Thyroid gland (tissue), 4 donors: ENCODE measurements at regions not wholly inside any gene's neighbourhood (a gene's known extent, or its start where the extent isn't known, plus 50 kb on each side); places are given as distances from the start of the nearest gene placed in this dataset.

Experiments
- CTCF ChIP-seq, 6 experiments: fragments of 200-600 bp in 3 of 6; fragments of 450-650 bp in 3 of 6; sonication (generic) in 3 of 6; IDR thresholded peaks; one replicate each; pipeline ENCODE4 v1.5.1; 2016 to 2019; ENCODE audit warnings: antibody characterized with exemption in 6 of 6, mild to moderate bottlenecking in 2 of 6, inconsistent platforms in 1 of 6, moderate library complexity in 1 of 6
- POLR2A ChIP-seq, 2 donors: fragments of 450-650 bp; IDR thresholded peaks; one replicate each; pipeline ENCODE4 v1.6.1; 2017; ENCODE audit warnings: antibody characterized with exemption in 2 of 2, mild to moderate bottlenecking in 2 of 2, moderate library complexity in 1 of 2

GRCh38 chr2:117702098-117702497, 112.4 kb upstream of the DDX18 start:
- no peak for TF ChIP-seq CTCF (IDR thresholded peaks at IDR 0.05)
- no peak for TF ChIP-seq POLR2A (IDR thresholded peaks at IDR 0.05)
